AG04450 (cell line): ENCODE measurements at regions not wholly inside any gene's neighbourhood (a gene's known extent, or its start where the extent isn't known, plus 50 kb on each side); places are given as distances from the start of the nearest gene placed in this dataset.

Experiments used
- CTCF ChIA-PET: fragments of 300-600, 350-600 bp; formaldehyde crosslinking; extraction: SDS; loops from one replicate; lab custom pipeline; 2022; ENCODE audit warnings: antibody characterized with exemption, inconsistent platforms; lab: Charles Lee
- POLR2A ChIA-PET: fragments of 350-600 bp; formaldehyde crosslinking; extraction: SDS; loops from one replicate; lab custom pipeline; 2021; ENCODE audit warnings: antibody characterized with exemption, inconsistent platforms; lab: Yijun Ruan, JAX
- DNase-seq: peaks from one replicate; pipeline ENCODE4 v3.0.0-alpha.2; 2011; ENCODE audit warnings: low read depth, low spot score
- H3K27ac ChIP-seq: one replicate; pipeline ENCODE4 v1.5.1; 2012; ENCODE audit warnings: low read depth, low read length, control low read depth
- H3K27me3 ChIP-seq: one replicate; pipeline ENCODE4 v1.6.0; 2012; ENCODE audit warnings: low read length; ENCODE audit not compliant: control insufficient read depth, insufficient read depth
- H3K4me3 ChIP-seq: 2 replicates; pipeline ENCODE4 v1.5.1; 2011; ENCODE audit warnings: mild to moderate bottlenecking, low read depth, low read length, control low read depth
- H3K9me3 ChIP-seq: 2 replicates; pipeline ENCODE4 v1.5.1; 2012; ENCODE audit warnings: low read length; ENCODE audit not compliant: control insufficient read depth, insufficient read depth
- CTCF ChIP-seq: IDR thresholded peaks from 2 replicates; pipeline ENCODE4 v1.5.1; 2011; ENCODE audit warnings: low read depth, low read length, control low read depth, inconsistent platforms

- CTCF ChIA-PET, result no interaction called here
- no peak for TF ChIP-seq CTCF
- Histone ChIP-seq H3K4me3 (no peak overlapping the region), H3K27ac (no peak overlapping the region), H3K9me3 (no peaks in the 10 kb centered on the region), H3K27me3 (no peaks in the 10 kb centered on the region)
- POLR2A ChIA-PET, result no interaction called here
- DNase-seq, result no peak
These were observed 1672.9 kb downstream of the REEP3 start for GRCh38 chr10:65194126-65194525.

GRCh38 chr10:65194555-65194954 lies 1673.4 kb downstream of the REEP3 start:
- CTCF ChIA-PET, result no interaction called here
- POLR2A ChIA-PET, result no interaction called here
- H3K27me3 ChIP-seq, result no peaks in the 10 kb centered on the region
- no peaks in the 10 kb centered on the region for H3K9me3 ChIP-seq
- no peak for TF ChIP-seq CTCF
- no peak overlapping the region for H3K4me3 ChIP-seq
- no peak overlapping the region for H3K27ac ChIP-seq
- DNase-seq, result no peak

- Histone ChIP-seq H3K9me3 (no peaks in the 10 kb centered on the region), H3K4me3 (no peak overlapping the region), H3K27me3 (no peaks in the 10 kb centered on the region), H3K27ac (no peak overlapping the region)
- DNase-seq, result no peak
- CTCF ChIA-PET, result no interaction called here
- TF ChIP-seq CTCF, result no peak
- POLR2A ChIA-PET, result no interaction called here
These were observed 1674.9 kb downstream of the REEP3 start for GRCh38 chr10:65196111-65196510.

- ChIA-PET CTCF (no interaction called here), POLR2A (no interaction called here)
- Histone ChIP-seq H3K9me3 (no peaks in the 10 kb centered on the region), H3K27ac (no peak overlapping the region), H3K27me3 (no peaks in the 10 kb centered on the region), H3K4me3 (no peak overlapping the region)
- TF ChIP-seq CTCF, result no peak
- no peak for DNase-seq
These were observed 1676.7 kb downstream of the REEP3 start for GRCh38 chr10:65197935-65198334.

GRCh38 chr10:65201491-65201890 lies 1680.3 kb downstream of the REEP3 start:
- TF ChIP-seq CTCF, result no peak
- Histone ChIP-seq H3K27ac (no peak overlapping the region), H3K4me3 (no peak overlapping the region), H3K27me3 (no peaks in the 10 kb centered on the region), H3K9me3 (no peaks in the 10 kb centered on the region)
- ChIA-PET CTCF (no interaction called here), POLR2A (no interaction called here)
- DNase-seq, result no peak
